Ecto neural progenitor cell (in vitro differentiated cells): ENCODE measurements at regions not wholly inside any gene's neighbourhood (a gene's known extent, or its start where the extent isn't known, plus 50 kb on each side); places are given as distances from the start of the nearest gene placed in this dataset.

ENCODE experiments used
- DNase-seq: peaks from one replicate; pipeline ENCODE4 v3.0.0-alpha.2; 2018; ENCODE audit warnings: low spot score

- no peak for DNase-seq
Observed at GRCh38 chr7:81606078-81606863, 163.6 kb downstream of the HGF start.

DNA sequence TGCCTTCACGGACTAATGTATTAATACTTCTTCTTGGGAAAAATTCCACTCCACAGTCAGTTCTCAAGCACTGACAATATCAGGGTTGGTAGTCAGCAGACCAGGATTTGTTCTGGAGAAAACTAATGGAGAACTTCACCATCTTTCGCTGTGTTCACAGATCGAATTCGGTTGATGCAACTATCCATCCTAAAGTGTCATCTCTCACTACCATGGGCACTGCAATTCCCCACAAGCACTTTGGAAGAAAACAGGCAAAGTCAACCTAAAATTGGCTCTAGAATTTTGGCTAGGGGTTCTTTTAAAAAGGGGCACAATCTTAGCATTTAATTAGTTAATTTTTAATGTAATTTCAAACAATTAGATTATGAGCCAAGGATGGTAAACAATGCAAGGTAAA, 164.4 kb downstream of the HGF start:
- DNase-seq: no peak

- DNase-seq: no peak
Observed at GRCh38 chr7:81604808-81605174, 165.1 kb downstream of the HGF start.

- DNase-seq: no peak
Observed at GRCh38 chr7:81604075-81604807, 165.6 kb downstream of the HGF start.

DNA sequence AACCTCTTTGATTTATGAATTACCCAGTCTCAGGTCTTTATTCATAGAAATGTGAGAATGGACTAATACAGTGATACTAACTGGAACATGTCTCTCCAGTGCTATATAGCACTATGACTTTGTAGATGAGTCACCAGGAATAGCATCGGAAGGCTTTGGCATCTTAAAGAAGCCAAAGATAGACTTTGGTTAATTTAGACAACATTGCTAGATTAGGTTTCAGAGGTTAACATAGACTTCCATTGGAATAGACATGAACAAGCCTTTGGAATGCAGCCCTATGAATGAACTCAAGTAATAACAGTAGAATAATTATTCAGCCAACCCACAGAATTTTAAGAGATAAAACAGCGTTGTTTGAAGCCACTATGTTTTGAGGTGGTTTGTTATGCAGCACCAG, 169.2 kb downstream of the HGF start:
- no peak for DNase-seq

- DNase-seq: no peak
Observed at GRCh38 chr7:81598951-81599350, 170.9 kb downstream of the HGF start.

GRCh38 chr7:81594767-81595166, 175.1 kb downstream of the HGF start:
- no peak for DNase-seq

DNA sequence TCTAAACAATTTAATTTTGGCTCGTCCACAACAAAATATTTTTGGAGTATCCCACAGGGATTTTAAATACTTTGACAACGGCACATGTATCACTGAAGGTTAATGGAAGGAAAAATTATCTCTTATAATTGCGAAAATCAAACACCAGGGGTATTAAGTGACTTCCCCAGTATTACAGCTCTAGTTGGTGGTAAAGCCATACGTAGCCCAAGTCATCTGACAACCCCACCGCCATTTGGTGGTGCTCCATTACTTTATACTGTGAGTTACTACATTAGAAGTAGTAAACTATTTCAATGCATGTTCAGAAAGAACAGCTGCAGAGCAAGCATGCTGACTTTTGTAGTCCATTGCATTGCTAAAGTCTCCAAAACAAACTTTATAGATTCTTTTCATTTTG, 179.7 kb downstream of the HGF start:
- no peak for DNase-seq

DNA sequence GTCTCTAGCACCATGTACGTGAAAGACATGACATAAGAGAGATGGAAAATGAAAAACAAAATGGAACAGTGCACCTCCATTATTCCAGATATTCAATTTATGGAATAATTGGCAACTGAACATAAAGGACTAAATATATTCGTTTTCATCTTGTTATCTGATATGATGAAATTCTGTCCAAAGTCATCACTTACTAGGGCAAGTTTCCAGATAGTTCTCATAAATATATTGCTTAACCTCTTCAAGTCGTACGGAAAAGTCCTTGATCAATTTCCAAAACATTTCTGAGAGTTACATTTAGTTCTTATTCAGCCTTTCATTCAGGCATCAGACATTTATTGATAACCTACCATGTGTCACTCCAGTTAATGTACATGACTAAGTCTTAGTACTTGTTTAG, 185.2 kb downstream of the HGF start:
- DNase-seq: no peak

DNA sequence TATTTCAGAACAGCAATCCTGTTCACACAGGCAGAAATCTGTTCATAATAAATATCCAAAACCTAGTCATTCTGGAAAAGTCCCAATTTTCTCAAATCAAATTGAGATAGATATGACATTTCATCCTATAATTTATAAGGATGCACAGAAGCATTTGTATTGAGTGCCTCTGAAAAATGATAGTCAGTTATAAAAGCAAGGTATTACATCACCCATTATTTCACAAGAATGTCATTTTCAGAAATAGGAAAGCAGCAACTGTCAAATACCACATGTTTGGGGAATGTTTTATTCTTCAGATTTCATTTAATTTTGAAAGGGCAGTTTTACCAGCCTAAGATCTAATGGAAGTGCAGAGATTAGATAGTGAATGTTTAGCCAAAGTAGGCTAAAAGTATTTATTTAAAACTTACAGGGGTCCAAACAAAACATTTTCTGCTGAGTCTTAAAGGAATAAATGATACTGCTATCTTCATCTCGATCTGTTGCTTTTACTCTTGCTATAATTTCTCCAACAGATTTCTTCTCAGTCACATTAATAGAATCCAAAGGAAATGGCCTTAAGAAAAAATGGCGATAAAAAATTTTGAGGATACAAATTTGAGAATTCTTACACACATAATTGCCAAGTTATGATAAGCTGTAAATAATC, 185.8 kb downstream of the HGF start:
- DNase-seq: no peak

- DNase-seq: no peak
Observed at GRCh38 chr7:81583090-81583489, 186.8 kb downstream of the HGF start.

- DNase-seq: no peak
Observed at GRCh38 chr7:81577642-81578340, 192.1 kb downstream of the HGF start.

- no peak for DNase-seq
Observed at GRCh38 chr7:81574723-81575326, 195.0 kb downstream of the HGF start.

- no peak for DNase-seq
Observed at GRCh38 chr7:81573932-81574331, 195.9 kb downstream of the HGF start.

DNA sequence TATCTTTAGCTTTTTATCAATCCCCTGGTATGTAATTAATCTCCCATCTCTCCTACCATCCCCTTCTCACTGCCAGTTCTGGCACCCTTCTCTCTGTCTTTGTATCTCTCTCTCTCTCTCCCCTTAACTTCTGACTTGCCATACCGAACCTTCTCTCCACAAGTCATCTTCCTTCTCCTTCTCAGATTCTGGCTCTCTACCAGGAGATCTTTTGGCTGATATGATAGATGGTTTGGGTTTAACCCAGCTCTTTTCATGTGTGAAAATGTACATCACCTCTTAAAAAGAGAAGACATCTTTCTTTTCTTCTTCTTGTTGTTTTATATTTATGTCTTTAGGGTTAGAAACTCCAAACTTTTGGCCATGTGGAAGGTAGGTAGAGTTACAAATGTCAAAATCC, 196.7 kb downstream of the HGF start:
- DNase-seq: no peak

GRCh38 chr7:81562581-81562980, 207.3 kb downstream of the HGF start:
- DNase-seq: no peak

- no peak for DNase-seq
Observed at GRCh38 chr7:81560708-81561107, 209.1 kb downstream of the HGF start.

DNA sequence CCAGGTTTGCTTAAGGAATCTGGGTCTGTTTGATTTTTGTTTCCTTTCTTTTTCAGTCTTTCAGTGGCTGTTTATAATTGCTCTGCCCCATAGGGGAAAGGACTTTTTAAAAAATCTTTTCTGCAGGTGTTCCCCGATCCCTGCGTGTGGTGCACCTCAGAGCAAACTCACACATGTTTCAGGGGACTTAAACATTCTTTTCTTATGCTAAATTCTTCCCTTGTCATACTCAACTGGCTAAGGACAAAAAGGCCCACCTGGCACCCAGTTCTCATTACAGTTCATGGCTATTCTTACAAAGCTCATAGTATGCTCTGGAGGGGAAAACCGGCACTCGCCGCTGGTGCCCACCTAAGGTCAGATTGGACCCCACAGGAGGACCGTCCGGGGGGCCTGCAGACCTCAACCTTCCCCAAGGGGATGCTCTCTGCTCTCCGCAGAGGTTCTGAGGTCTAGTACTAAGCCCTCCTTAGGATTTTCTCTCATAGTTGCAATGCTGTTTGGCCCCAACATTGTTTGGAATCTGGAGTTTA, 220.3 kb downstream of the HGF start:
- DNase-seq: no peak

DNA sequence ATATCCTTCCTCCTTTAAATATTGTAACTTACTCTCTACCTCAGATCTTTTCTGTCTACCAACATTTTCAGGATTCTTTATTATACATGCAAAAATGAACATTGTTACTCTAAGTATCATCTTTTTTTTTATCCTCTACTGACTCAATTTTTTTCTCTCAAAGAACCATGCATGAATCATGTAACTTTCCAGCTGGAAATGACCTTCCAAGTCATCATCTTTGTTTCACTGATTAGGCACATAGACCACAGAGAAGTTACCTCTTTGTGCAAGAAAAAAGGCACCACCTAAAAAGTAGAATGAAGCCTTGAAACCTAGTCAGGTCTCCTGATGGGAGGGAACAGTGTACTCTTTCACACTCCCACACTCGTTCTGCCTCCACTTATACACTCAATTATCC, 234.9 kb downstream of the HGF start:
- no peak for DNase-seq

DNA sequence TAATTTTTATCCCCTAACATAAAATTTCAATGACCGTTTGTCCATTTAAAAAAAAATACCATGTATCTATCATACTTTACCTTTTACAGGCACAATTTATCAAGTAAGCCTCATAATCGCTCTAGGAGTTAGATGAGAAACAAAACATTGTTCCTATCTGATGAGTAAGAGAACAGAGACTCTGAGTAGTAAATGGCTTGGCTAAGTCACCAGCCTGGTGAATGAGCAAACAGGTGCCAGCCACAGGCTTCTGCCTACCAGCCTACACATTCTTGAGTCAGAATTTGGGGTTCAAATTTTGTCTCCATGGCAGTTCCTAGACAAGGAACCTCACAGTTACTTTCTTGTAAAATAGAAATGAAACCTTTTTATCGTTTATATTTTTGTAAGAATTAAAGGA, 235.4 kb downstream of the HGF start:
- DNase-seq: no peak

DNA sequence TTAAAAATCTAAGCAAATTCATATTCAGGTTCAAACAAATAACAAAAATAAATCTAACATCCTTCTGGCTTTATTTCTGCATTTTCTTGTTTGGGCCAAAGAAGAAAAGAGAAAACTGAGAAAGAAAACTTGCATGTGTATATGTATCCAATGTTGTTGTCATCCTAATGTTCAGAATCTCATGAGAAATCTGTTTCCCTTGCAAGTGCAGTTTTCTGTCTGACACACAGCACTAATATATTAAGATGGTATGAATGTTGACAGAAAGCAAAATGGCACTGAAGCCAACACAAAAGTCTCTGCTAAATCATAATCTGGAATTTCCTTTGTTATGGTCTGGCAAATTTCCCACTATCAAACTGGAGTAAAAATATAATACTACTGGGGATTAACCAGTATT, 235.9 kb downstream of the HGF start:
- no peak for DNase-seq

DNA sequence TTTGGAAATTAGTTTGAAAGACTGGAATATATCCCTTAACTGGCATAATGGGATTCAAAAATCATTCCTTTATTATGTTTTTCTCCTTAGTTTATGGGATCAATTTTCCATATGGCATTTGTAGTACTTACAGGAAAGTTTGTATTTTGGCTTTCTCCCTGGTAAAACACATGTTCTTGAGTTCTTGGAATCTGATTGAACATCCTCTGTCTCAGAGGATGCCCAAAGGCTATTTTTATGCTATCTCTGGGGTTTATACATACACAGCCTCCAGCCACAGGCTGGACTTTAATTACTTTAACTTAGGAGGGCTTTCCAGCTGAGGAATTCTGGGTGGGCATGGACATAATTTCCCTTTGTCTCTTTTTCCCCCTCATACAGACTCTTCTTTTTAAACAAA, 236.4 kb downstream of the HGF start:
- no peak for DNase-seq
